Heart right ventricle (tissue), 16 donors: ENCODE measurements at regions not wholly inside any gene's neighbourhood (a gene's known extent, or its start where the extent isn't known, plus 50 kb on each side); places are given as distances from the start of the nearest gene placed in this dataset.

Experiments
- ATAC-seq, 8 donors: fragments of 200-7000 bp; cut with Tn5 transposase; one replicate each; pipeline ENCODE4 v1.9.1; 2020; ENCODE audit warnings: mild to moderate bottlenecking in 8 of 8, moderate library complexity in 8 of 8, moderate number of reproducible peaks in 1 of 8
- DNase-seq, 2 donors: peaks; one replicate each; pipeline ENCODE4 v3.0.0-alpha.2; 2020
- H3K27ac ChIP-seq, 10 donors: fragments of 200-600 bp; sonication (generic) in 2 of 10; one replicate each; pipeline versions ENCODE4 v1.5.0 to v1.8.0; 2020 to 2022; ENCODE audit warnings: mild to moderate bottlenecking in 3 of 10
- H3K27me3 ChIP-seq, 7 donors: fragments of 200-600 bp; one replicate each; pipeline ENCODE4 v1.8.0; 2021 to 2022; ENCODE audit warnings: mild to moderate bottlenecking in 2 of 7
- H3K36me3 ChIP-seq, 9 donors: fragments of 200-600 bp; sonication (generic) in 1 of 9; one replicate each; pipeline versions ENCODE4 v1.5.0 to v1.8.0; 2020 to 2022; ENCODE audit warnings: mild to moderate bottlenecking in 2 of 9
- H3K4me1 ChIP-seq, 9 donors: fragments of 200-600 bp; sonication (generic) in 1 of 9; one replicate each; pipeline versions ENCODE4 v1.5.0 to v1.8.0; 2020 to 2022; ENCODE audit warnings: mild to moderate bottlenecking in 4 of 9
- H3K4me3 ChIP-seq, 10 donors: fragments of 200-600 bp; sonication (generic) in 2 of 10; one replicate each; pipeline versions ENCODE4 v1.5.0 to v1.8.0; 2020 to 2022; ENCODE audit warnings: mild to moderate bottlenecking in 7 of 10, moderate library complexity in 2 of 10
- H3K9me3 ChIP-seq, 11 donors: fragments of 200-600 bp in 10 of 11; sonication (generic) in 2 of 11; one replicate each; pipeline versions ENCODE4 v1.5.0 to v1.8.0; 2013 to 2022; ENCODE audit warnings: mild to moderate bottlenecking in 2 of 11, control low read depth in 1 of 11, moderate library complexity in 1 of 11
- CTCF ChIP-seq, 9 donors: fragments of 200-600 bp; sonication (generic) in 2 of 9; IDR thresholded peaks; one replicate each; pipeline versions ENCODE4 v1.5.0 to v1.8.0; 2021 to 2022; ENCODE audit warnings: antibody characterized with exemption in 9 of 9, mild to moderate bottlenecking in 5 of 9, moderate library complexity in 1 of 9
- WGBS, 2 donors: extraction: QIAGEN DNeasy Blood & Tissue Kit; methylation state at CpG; one replicate each; pipeline ENCODE4 v1.1.7; 2013; ENCODE audit warnings: inconsistent platforms in 1 of 2; 5-methylcytosine and 5-hydroxymethylcytosine counted together
- intact Hi-C, 10 donors: fragments of 100-400 bp; cut with DNase I; formaldehyde crosslinking; loops; one replicate each; pipeline versions ENCODE4 v1.11.1 to v1.14.2; 2022
- donor health status: Arrhythmogenic right ventricular cardiomyopathy.
- donor health status: ischemic (EF 13 %, LVEDD 7.1; RV severe dilation, severe dysfunction).
- donor health status: healthy with polysubstance abuse.
- donor health status: DM: no; HTN: yes; CAD: no.
- donor health status: DM: no; HTN: no; CAD: no.
- donor health status: ischemic (EF 25% LVEDD 6.9; RV normal size, moderate dysfunction).
- donor health status: ischemic (EF 25% LVEDD 5.7; RV mildly dilated, moderate dysfunction).
- donor health status: healthy.
- donor health status: DM: yes; HTN: yes; CAD: no.
- donor health status: Ischemic cardiomyopathy.
- donor health status: ischemic (EF 35%, LVEDD 5.7; RV mildly dilated, moderate dysfunction).
- donor health status: nonischemic (EF 11% LVEDD 7.7; RV severe dilation, severe dysfunction).
- donor health status: DM: yes; HTN: yes; CAD: no.
- donor health status: PGD.
- donor health status: ischemic (EF 29% LVEDD 5.4; RV normal size, mild dysfunction).
- donor health status: nonischemic (EF 23%, LVEDD 6.1; RV moderate dilation, normal function).

- ATAC-seq = no peak
- intact Hi-C loops = loop anchor here in 3 of 10 donors (5.0 to 10.0 kb wide), 3 partner anchors 91 to 234 kb away; no protein-coding TSS in a partner anchor
- Histone ChIP-seq H3K9me3 (no peaks in the 10 kb centered on the region), H3K27me3 (no peaks in the 10 kb centered on the region), H3K27ac (peak overlapping the region in 4 of 10 donors; percentile 75 to 90 (median 76)), H3K36me3 (no peaks in the 10 kb centered on the region), H3K4me1 (peaks cover 0 to 48% (median 28%) of the 10 kb centered on the region in 9 donors), H3K4me3 (no peak overlapping the region)
- no peak for DNase-seq
- WGBS, 2 donors = 92 to 93% methylated on average over 17 of the region's 17 CpGs
- no peak for TF ChIP-seq CTCF (IDR thresholded peaks at IDR 0.05)
These were observed 87.2 kb upstream of the IRS2 start for GRCh38 chr13:109873351-109874123.

GRCh38 chr13:109872864-109873263 is 86.5 kb upstream of the IRS2 start:
- Histone ChIP-seq H3K27ac (peak overlapping the region in 2 of 10 donors; percentile 75 to 90), H3K4me3 (no peak overlapping the region), H3K9me3 (no peaks in the 10 kb centered on the region), H3K4me1 (peaks cover 0 to 55% (median 29%) of the 10 kb centered on the region in 9 donors), H3K36me3 (no peaks in the 10 kb centered on the region), H3K27me3 (no peaks in the 10 kb centered on the region)
- DNase-seq = no peak
- intact Hi-C loops = loop anchor here in 3 of 10 donors (5.0 to 10.0 kb wide), 3 partner anchors 92 to 234 kb away; no protein-coding TSS in a partner anchor
- ATAC-seq = no peak
- TF ChIP-seq CTCF (IDR thresholded peaks at IDR 0.05) = no peak
- WGBS, 2 donors = 95 to 96% methylated on average over 1 of the region's 1 CpG

- intact Hi-C loops = loop anchor here in 3 of 10 donors (5.0 to 10.0 kb wide), 3 partner anchors 94 to 236 kb away; no protein-coding TSS in a partner anchor
- DNase-seq (no peak), ATAC-seq (no peak)
- peaks cover 0 to 50% (median 27%) of the 10 kb centered on the region in 9 donors for H3K4me1 ChIP-seq
- H3K27ac ChIP-seq = peak overlapping the region in 5 of 10 donors; percentile 43 to 87 (median 70)
- H3K4me3 ChIP-seq = no peak overlapping the region
- TF ChIP-seq CTCF (IDR thresholded peaks at IDR 0.05) = no peak
- WGBS, 2 donors = 91 to 92% methylated on average over 9 of the region's 9 CpGs
- no peaks in the 10 kb centered on the region for H3K9me3 ChIP-seq
- no peaks in the 10 kb centered on the region for H3K27me3 ChIP-seq
- no peaks in the 10 kb centered on the region for H3K36me3 ChIP-seq
These were observed 84.5 kb upstream of the IRS2 start for GRCh38 chr13:109870696-109871370.

- TF ChIP-seq CTCF (IDR thresholded peaks at IDR 0.05) = no peak
- Histone ChIP-seq H3K27me3 (no peaks in the 10 kb centered on the region), H3K9me3 (no peaks in the 10 kb centered on the region), H3K27ac (peak overlapping the region in 9 of 10 donors; percentile 42 to 87 (median 70)), H3K4me1 (peaks cover 0 to 45% (median 23%) of the 10 kb centered on the region in 9 donors), H3K4me3 (peak overlapping the region in 6 of 10 donors; percentile 36 to 52 (median 47)), H3K36me3 (no peaks in the 10 kb centered on the region)
- peak in 2 of 8 donors; percentile 14 to 44 for ATAC-seq
- no peak for DNase-seq
- 78 to 87% methylated on average over 6 of the region's 6 CpGs for WGBS, 2 donors
- intact Hi-C loops = loop anchor here in 3 of 10 donors (5.0 to 10.0 kb wide), 3 partner anchors 95 to 237 kb away; no protein-coding TSS in a partner anchor
These were observed 83.9 kb upstream of the IRS2 start for GRCh38 chr13:109870274-109870673.
